ENCODE measurements at regions not wholly inside any gene's neighbourhood (a gene's known extent, or its start where the extent isn't known, plus 50 kb on each side); places are given as distances from the start of the nearest gene placed in this dataset.

- TF ChIP-seq, protein P1, sequence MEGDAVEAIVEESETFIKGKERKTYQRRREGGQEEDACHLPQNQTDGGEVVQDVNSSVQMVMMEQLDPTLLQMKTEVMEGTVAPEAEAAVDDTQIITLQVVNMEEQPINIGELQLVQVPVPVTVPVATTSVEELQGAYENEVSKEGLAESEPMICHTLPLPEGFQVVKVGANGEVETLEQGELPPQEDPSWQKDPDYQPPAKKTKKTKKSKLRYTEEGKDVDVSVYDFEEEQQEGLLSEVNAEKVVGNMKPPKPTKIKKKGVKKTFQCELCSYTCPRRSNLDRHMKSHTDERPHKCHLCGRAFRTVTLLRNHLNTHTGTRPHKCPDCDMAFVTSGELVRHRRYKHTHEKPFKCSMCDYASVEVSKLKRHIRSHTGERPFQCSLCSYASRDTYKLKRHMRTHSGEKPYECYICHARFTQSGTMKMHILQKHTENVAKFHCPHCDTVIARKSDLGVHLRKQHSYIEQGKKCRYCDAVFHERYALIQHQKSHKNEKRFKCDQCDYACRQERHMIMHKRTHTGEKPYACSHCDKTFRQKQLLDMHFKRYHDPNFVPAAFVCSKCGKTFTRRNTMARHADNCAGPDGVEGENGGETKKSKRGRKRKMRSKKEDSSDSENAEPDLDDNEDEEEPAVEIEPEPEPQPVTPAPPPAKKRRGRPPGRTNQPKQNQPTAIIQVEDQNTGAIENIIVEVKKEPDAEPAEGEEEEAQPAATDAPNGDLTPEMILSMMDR (IDR thresholded peaks at IDR 0.05 in 8 of 11, conservative IDR thresholded peaks at IDR 0.05 in 3 of 11) = no peak
- TF ChIP-seq POLR2A (IDR thresholded peaks at IDR 0.05) (no peak), POLR2AphosphoS5 (IDR thresholded peaks at IDR 0.05) (no peak)
Measured at GRCh38 chr2:220701115-220701514, 871.0 kb downstream of the EPHA4 start.
